ENCODE measurements at regions not wholly inside any gene's neighbourhood (a gene's known extent, or its start where the extent isn't known, plus 50 kb on each side); places are given as distances from the start of the nearest gene placed in this dataset.
A peak's percentile ranks its signal among the peaks of the same experiment; 100 is the strongest.

DNA sequence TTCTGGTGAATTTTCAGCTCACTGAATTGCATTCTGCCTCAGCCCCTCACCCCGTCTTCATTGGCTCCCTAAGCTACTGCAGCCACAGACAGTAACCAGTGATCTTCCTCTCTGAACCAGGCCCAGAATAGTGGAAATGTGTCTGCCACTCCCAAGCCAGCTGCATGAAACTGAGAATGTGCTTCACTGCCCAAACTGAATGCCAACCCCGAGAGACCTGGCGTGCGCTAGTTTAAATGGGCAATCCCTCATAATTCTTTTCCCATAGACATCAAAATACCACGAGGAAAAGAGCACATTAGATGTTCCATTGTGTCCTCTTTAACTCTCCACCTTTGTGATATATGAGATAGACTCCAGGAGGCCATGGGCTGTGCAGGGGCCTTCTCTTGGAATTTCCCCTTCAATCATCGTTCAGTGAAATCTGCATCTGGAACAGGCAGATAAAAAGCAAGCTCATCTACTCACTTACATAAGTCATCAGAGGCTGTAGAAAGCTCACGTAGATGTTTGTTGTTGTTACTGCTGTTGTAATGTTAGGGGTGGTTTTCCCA is 320.2 kb downstream of the NFIB start:
- H3K4me1 Mint-ChIP-seq = peaks cover 0 to 4% of the 10 kb centered on the region in 2 experiments; a peak in 1 of 4 replicates
- Histone ChIP-seq H2AFZ (ENCODE audit: low read length) (no peak overlapping the region), H3K79me1 (ENCODE audit: insufficient read depth, low read depth, low read length, poor library complexity, severe bottlenecking) (no peaks in the 10 kb centered on the region), H3T11ph (ENCODE audit: low read length) (no peak overlapping the region), H3K14ac (ENCODE audit: insufficient read depth, low read length) (no peak overlapping the region), H3K4me1 (ENCODE audit: insufficient read depth, low read length) (no peaks in the 10 kb centered on the region), H2AK5ac (ENCODE audit: insufficient read length, low read length) (no peak overlapping the region), H3K27ac (ENCODE audit: insufficient read length, low read depth, low read length) (no peak overlapping the region), H3K9me3 (ENCODE audit: control insufficient read depth, low read depth, low read length) (no peaks in the 10 kb centered on the region), H2BK5ac (ENCODE audit: insufficient read length, low read length) (no peak overlapping the region), H3K18ac (ENCODE audit: insufficient read length, low read depth, low read length) (no peak overlapping the region), H3K23ac (ENCODE audit: insufficient read length, low read depth, low read length) (no peak overlapping the region), H2BK20ac (ENCODE audit: low read depth, low read length, poor library complexity, severe bottlenecking) (no peak overlapping the region), H2BK15ac (ENCODE audit: low read depth, low read length) (no peak overlapping the region), H3K4ac (ENCODE audit: low read depth, low read length) (no peak overlapping the region), H2BK12ac (ENCODE audit: insufficient read length, low read depth, low read length) (no peak overlapping the region), H3K79me2 (ENCODE audit: insufficient read depth, low read length) (no peaks in the 10 kb centered on the region), H3K27me3 (ENCODE audit: insufficient read depth, low read length) (no peaks in the 10 kb centered on the region), H4K20me1 (ENCODE audit: control insufficient read depth, insufficient read depth, insufficient read length) (no peaks in the 10 kb centered on the region), H2BK120ac (ENCODE audit: low read depth, low read length, poor library complexity, severe bottlenecking) (no peak overlapping the region), H3K4me2 (ENCODE audit: insufficient read depth, insufficient read length, low read length) (no peak overlapping the region), H4K8ac (replicated peaks; ENCODE audit: insufficient read length, low read depth, low read length) (no peak overlapping the region), H3K9ac (ENCODE audit: extremely low read depth, insufficient read length, low read length) (no peak overlapping the region), H3K56ac (ENCODE audit: insufficient read length, low read depth, low read length) (no peak overlapping the region), H4K5ac (ENCODE audit: insufficient read length, low read depth, low read length) (no peak overlapping the region), H3K23me2 (ENCODE audit: insufficient read length, low read depth, low read length, poor library complexity, severe bottlenecking) (no peaks in the 10 kb centered on the region), H4K91ac (ENCODE audit: insufficient read length, low read depth, low read length) (no peak overlapping the region)
- no peak overlapping the region for H3K4me3 Mint-ChIP-seq
- no peak for TF ChIP-seq CTCF (conservative IDR thresholded peaks at IDR 0.05)
- peaks cover 2% of the 10 kb centered on the region; the same call in 1 of the 2 replicates for H3K27me3 Mint-ChIP-seq (ENCODE audit: low read depth)
- DNase-seq = no peak
- peaks cover 0 to 2% of the 10 kb centered on the region in 2 experiments; a peak in 1 of 5 replicates for H3K9me3 Mint-ChIP-seq
- no CpG with 5 or more reads among the region's 7 CpGs for WGBS (ENCODE audit: extremely low coverage, insufficient read length, low lambda C conversion rate)
- peak overlapping the region in 1 of 3 experiments; percentile 77; a peak in 2 of 7 replicates for H3K27ac Mint-ChIP-seq
- H3K36me3 Mint-ChIP-seq (ENCODE audit: insufficient read depth in 1 of 3, low read depth in 3 of 3) = peaks cover 0 to 1% (median 0%) of the 10 kb centered on the region in 3 experiments; a peak in 2 of 7 replicates
